LNCAP (cell line): ENCODE measurements at regions not wholly inside any gene's neighbourhood (a gene's known extent, or its start where the extent isn't known, plus 50 kb on each side); places are given as distances from the start of the nearest gene placed in this dataset.

ENCODE experiments used
- CTCF ChIP-seq: fragments of 450-650 bp; IDR thresholded peaks from 2 replicates; pipeline ENCODE4 v1.5.1; 2017; ENCODE audit warnings: mild to moderate bottlenecking

DNA sequence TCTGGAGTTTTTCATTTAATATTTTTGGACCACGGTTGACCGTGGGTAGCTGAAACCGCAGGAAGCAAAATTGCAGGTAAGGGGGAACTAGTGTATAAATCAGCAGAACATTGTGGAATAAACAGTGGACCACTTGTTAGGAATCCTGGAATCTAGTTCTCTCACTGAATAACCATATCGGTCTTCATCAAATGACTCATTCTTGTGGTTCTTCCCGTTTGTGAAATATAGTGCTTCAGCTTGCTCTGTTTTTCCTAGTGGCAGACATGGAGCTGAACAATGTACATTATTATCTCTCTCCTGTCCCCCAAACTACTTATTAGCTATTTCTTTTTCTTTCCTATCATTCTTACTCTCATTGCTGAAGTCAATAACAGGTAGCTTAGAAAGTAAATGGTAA, 61.9 kb downstream of the HSPA13 start:
- no peak for TF ChIP-seq CTCF

- no peak for TF ChIP-seq CTCF
Measured at GRCh38 chr21:14319805-14320204, 63.1 kb downstream of the HSPA13 start.

- TF ChIP-seq CTCF, result no peak
Measured at GRCh38 chr21:14318578-14318977, 64.4 kb downstream of the HSPA13 start.

- TF ChIP-seq CTCF, result no peak
Measured at GRCh38 chr21:14317507-14317906, 65.4 kb downstream of the HSPA13 start.

DNA sequence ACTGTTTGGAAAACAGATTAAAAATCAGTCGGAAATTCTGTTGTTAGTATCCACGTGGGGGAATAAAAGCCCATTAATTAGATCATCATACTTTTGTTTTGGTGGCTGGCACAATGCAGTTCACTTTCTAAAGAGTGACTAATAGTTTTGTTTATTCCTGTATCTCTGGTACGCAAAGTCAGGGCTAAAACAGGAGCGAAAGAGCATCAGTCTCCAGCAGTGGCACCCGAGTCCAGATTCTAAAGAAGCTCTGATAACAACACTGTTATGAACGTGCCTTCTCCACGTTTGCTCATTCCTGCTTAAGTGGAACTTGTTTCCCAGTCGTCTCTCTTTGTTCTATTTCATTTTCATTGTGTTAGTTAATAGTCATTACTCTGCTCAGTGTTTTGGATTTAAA, 69.6 kb downstream of the HSPA13 start:
- no peak for TF ChIP-seq CTCF

DNA sequence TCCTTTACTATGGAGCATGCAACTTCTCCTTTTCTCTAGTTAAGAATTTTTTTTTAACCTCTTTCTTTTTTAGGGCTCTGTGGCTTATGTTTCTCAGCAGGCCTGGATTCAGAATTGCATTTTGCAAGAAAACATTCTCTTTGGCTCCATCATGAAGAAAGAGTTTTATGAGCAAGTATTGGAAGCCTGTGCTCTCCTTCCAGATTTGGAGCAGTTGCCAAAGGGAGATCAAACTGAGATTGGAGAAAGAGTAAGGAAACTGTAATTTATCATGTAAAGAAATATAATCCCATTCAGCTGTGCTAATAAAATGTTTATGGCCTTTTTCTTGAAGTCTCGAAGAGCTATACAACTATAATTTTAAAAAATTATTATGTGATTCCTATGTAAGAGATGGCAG, 70.1 kb downstream of the HSPA13 start:
- TF ChIP-seq CTCF, result no peak

DNA sequence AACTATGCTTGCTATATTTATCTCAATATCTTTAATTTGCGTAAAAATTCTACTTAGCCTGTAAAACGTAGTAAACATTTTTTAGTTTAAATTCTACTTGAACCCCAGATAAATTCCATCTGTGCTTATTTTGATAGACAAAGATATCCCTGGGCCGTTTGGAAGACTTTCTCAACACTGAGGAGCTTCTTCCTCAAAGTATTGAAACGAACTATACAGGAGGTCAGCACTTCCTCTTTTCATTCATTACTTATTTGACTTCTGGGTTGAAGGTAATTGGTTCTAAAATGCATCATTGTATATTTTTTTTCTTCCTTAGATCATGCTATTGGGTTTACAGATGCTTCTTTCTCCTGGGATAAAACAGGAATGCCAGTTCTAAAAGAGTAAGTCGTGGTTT, 74.7 kb downstream of the HSPA13 start:
- no peak for TF ChIP-seq CTCF

DNA sequence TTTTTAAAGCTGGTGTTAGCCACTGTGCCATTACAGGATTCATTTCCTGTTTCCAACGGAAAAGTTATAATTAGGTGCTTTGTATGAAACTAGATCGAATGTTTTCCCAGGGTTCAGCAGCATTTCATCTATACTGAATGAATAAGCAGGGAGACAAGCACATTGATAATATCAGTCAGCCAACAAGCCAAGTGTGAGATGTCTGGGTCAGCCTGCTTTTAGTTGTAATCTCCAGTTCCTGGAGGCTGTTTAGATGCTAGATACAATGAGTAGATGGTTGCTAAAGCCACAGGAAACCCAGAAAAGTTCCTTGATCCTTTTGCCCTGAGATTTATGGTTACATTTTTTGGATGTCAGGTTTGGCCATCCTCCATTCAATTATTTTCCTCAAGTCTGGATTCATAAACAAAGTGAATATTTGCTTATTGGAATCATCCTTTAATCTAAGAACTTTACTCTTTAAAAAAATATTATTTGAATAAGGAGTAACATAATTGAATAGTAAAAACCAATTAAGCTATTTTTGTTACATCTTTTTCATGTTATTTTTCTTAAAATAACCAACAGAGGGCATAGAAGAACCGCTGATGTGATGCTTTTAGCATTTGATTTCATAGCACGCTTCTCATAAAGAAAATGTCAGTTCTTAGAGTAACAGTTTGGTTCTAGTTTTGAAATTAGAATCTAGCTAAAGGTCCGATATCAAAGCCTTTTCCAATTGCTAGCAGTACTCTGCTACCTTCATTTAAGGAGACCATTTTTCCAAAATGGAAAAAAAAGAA, 76.6 kb downstream of the HSPA13 start:
- TF ChIP-seq CTCF, result peak; percentile 29; the same call in 1 of the 2 replicates
